OCI-LY3 (cell line): ENCODE measurements at regions not wholly inside any gene's neighbourhood (a gene's known extent, or its start where the extent isn't known, plus 50 kb on each side); places are given as distances from the start of the nearest gene placed in this dataset.
A peak's percentile ranks its signal among the peaks of the same experiment; 100 is the strongest.

Experiments used
- H2AFZ ChIP-seq: fragments of 200-600, 300-600 bp; shearing (Covaris generic); 2 replicates; pipeline ENCODE4 v1.6.0; 2014; ENCODE audit warnings: antibody characterized with exemption, low read depth, low read length
- H3K27ac ChIP-seq: fragments of 200-600, 300-600 bp; sonication (generic); 2 replicates; pipeline ENCODE4 v1.5.1; 2014; ENCODE audit warnings: mild to moderate bottlenecking, low read length, moderate library complexity, mixed read lengths
- H3K27me3 ChIP-seq: fragments of 200-600, 300-600 bp; sonication (generic); 2 replicates; pipeline ENCODE4 v1.6.1; 2014; ENCODE audit warnings: low read depth, low read length, mixed read lengths
- H3K36me3 ChIP-seq: fragments of 200-600, 300-600 bp; sonication (generic); replicated peaks from 2 replicates; pipeline ENCODE3; 2014; ENCODE audit warnings: low read depth, low read length, mixed read lengths
- H3K4me1 ChIP-seq: fragments of 300-600, 200-600 bp; sonication (generic); 2 replicates; pipeline ENCODE4 v1.6.1; 2014; ENCODE audit warnings: low read length, mixed read lengths
- H3K4me2 ChIP-seq: fragments of 200-600, 300-600 bp; sonication (generic); 2 replicates; pipeline ENCODE4 v1.6.1; 2014; ENCODE audit warnings: low read length, mixed read lengths
- H3K4me3 ChIP-seq: fragments of 300-600, 200-600 bp; sonication (generic); 2 replicates; pipeline ENCODE4 v1.5.1; 2014; ENCODE audit warnings: antibody characterized with exemption, mild to moderate bottlenecking, low read length, moderate library complexity
- H3K79me2 ChIP-seq: fragments of 300-600, 200-600 bp; shearing (Covaris generic); 2 replicates; pipeline ENCODE4 v1.6.1; 2014; ENCODE audit warnings: mild to moderate bottlenecking, low read length, mixed read lengths
- H3K9ac ChIP-seq: fragments of 300-600, 200-600 bp; shearing (Covaris generic); 2 replicates; pipeline ENCODE4 v1.6.0; 2014; ENCODE audit warnings: mild to moderate bottlenecking, low read length, moderate library complexity
- H3K9me3 ChIP-seq: fragments of 200-600, 300-600 bp; shearing (Covaris generic); 2 replicates; pipeline ENCODE4 v1.6.1; 2014; ENCODE audit warnings: low read length, mixed read lengths; ENCODE audit not compliant: insufficient read depth
- H4K20me1 ChIP-seq: fragments of 200-600, 300-600 bp; sonication (generic); 2 replicates; pipeline ENCODE4 v1.6.1; 2016; ENCODE audit warnings: low read length, mixed read lengths; ENCODE audit not compliant: insufficient read depth
- EZH2phosphoT487 ChIP-seq: fragments of 200-600 bp; shearing (Covaris generic); IDR thresholded peaks from 2 replicates; pipeline ENCODE4 v1.6.1; 2018; ENCODE audit warnings: antibody characterized with exemption, mixed run types, low read depth
- TF ChIP-seq, protein P1 (sequence below): fragments of 200-600, 300-600 bp; sonication (generic); IDR thresholded peaks from 2 replicates; pipeline ENCODE4 v1.5.1; 2014; ENCODE audit warnings: antibody characterized with exemption, low read length, low read depth

DNA sequence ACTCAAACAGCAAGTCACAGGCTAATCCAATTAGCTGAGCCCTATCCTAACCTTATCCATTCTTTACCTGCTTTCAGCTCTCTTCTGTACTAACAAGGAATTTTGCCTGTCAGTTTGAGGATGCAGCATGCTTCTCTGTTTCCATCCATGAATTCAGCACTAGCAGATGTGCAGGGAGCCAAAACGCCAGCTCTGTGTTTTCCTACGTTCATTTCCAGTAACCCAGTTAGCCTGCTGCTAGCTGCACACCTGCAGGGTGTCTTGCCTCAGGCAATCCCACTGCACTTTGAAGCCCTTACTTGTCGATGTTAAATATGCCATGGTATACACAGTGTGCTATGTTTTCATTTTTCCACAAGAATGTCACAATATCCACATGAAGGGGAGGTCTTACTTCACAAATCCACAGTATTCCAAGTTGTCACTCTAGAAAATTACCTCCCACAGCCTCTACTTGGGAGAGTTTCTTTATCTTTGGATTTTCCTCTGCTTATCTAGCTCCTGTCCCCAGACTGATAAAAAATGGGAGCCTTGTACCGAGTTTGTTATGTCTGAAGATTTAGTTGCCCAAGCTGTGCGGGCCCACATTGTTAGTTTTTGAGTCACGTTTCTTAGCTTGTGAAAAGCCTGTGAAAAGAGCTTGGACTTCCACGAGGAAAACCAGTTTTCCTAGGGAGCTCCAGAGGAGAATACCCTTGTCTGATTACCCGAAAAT is 127.6 kb upstream of the HHIP start:
- Histone ChIP-seq H2AFZ (no peak overlapping the region), H3K79me2 (no peaks in the 10 kb centered on the region), H4K20me1 (no peaks in the 10 kb centered on the region), H3K36me3 (no peaks in the 10 kb centered on the region), H3K4me1 (no peaks in the 10 kb centered on the region), H3K9ac (no peak overlapping the region), H3K9me3 (no peaks in the 10 kb centered on the region), H3K27ac (no peak overlapping the region), H3K27me3 (peaks cover 44% of the 10 kb centered on the region), H3K4me2 (no peak overlapping the region), H3K4me3 (no peak overlapping the region)
- no peak for TF ChIP-seq EZH2phosphoT487
- TF ChIP-seq, protein P1, sequence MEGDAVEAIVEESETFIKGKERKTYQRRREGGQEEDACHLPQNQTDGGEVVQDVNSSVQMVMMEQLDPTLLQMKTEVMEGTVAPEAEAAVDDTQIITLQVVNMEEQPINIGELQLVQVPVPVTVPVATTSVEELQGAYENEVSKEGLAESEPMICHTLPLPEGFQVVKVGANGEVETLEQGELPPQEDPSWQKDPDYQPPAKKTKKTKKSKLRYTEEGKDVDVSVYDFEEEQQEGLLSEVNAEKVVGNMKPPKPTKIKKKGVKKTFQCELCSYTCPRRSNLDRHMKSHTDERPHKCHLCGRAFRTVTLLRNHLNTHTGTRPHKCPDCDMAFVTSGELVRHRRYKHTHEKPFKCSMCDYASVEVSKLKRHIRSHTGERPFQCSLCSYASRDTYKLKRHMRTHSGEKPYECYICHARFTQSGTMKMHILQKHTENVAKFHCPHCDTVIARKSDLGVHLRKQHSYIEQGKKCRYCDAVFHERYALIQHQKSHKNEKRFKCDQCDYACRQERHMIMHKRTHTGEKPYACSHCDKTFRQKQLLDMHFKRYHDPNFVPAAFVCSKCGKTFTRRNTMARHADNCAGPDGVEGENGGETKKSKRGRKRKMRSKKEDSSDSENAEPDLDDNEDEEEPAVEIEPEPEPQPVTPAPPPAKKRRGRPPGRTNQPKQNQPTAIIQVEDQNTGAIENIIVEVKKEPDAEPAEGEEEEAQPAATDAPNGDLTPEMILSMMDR: no peak

DNA sequence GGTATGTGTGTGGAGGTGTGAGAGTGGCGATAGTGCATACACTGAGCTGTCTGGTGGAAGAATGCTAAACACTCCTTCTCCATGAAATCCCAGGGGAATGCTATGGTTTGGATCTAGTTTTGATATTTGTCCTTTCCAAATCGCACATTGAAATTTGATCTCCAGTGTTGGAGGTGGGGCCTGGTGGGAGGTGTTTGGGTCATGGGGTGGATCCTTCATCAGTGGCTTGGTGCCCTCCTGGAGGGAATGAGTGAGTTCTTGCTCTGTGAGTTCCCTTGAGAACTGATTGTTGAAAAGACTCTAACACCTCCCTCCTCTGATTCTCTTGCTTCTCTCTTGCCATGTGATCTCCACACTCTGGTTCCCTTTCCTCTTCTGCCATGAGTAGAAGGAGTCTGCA is 114.1 kb upstream of the HHIP start:
- no peaks in the 10 kb centered on the region for H3K36me3 ChIP-seq
- no peak overlapping the region for H3K9ac ChIP-seq
- TF ChIP-seq EZH2phosphoT487: no peak
- TF ChIP-seq, protein P1: no peak
- no peaks in the 10 kb centered on the region for H3K9me3 ChIP-seq
- no peaks in the 10 kb centered on the region for H3K4me1 ChIP-seq
- H3K27ac ChIP-seq: no peak overlapping the region
- H4K20me1 ChIP-seq: no peaks in the 10 kb centered on the region
- H3K27me3 ChIP-seq: peaks cover 3% of the 10 kb centered on the region; the same call in 1 of the 2 replicates
- no peak overlapping the region for H3K4me2 ChIP-seq
- no peak overlapping the region for H2AFZ ChIP-seq
- no peaks in the 10 kb centered on the region for H3K79me2 ChIP-seq
- H3K4me3 ChIP-seq: no peak overlapping the region

DNA sequence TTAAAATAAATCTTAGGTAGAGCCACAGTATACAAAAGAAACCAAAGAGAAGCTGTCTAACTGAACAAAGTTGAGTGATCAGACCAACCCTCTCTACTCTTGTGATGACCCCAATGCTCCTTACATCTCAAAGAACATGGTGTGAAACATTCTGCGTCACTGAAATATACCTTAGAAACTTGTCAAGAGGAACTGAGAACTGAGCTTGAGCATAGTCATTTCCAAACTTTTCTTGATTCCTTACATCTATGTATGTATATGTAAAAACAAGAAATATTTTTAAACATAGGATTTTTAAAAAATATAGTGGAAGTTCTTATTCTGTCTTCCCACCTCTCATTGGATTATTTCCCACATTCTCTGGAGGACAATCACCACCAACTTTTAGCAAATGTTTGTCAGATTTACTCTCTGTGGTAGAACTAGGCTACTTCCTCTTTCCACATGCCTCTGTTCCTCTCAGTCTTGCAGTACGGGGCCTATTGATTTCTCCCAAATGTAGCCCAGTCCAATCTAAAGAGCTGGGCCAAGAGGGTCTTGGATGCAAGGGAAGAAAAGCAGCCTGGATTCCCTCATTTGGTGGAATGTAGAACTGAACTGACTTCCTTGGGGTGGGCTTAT is 98.2 kb upstream of the HHIP start:
- Histone ChIP-seq H4K20me1 (no peaks in the 10 kb centered on the region), H3K9ac (no peak overlapping the region), H3K4me1 (peaks cover 22% of the 10 kb centered on the region), H3K27me3 (no peaks in the 10 kb centered on the region), H3K9me3 (no peaks in the 10 kb centered on the region), H3K4me3 (peak overlapping the region; percentile 42), H3K79me2 (no peaks in the 10 kb centered on the region), H3K36me3 (no peaks in the 10 kb centered on the region), H3K4me2 (peak overlapping the region; percentile 68), H3K27ac (peak overlapping the region; percentile 28), H2AFZ (no peak overlapping the region)
- TF ChIP-seq, protein P1: no peak
- TF ChIP-seq EZH2phosphoT487: no peak

DNA sequence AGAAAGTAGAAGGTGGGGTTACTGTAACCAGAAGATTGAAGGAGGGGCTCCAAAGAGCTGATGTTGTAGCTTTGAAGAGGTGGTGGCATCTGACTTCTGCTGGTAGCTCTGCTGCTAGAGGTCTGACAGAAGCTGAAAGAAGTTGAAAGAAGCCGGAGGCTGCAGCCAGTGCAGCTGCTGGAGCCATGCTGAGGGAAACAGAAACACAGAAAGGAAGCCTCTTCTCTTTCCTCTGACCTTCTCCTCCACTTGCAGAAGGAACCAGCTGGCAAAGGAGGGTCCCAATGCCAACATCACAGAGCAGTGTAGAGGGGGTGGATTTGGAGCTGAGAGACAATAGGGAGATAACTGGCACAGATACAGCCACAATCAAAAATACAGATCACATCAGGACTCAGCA is 89.3 kb upstream of the HHIP start:
- TF ChIP-seq EZH2phosphoT487: no peak
- TF ChIP-seq, protein P1: no peak
- no peaks in the 10 kb centered on the region for H3K79me2 ChIP-seq
- no peaks in the 10 kb centered on the region for H4K20me1 ChIP-seq
- no peak overlapping the region for H3K27ac ChIP-seq
- 0 out of 2 replicates have a peak, but pooled peaks cover 3% of the 10 kb centered on the region for H3K4me1 ChIP-seq
- no peak overlapping the region for H3K9ac ChIP-seq
- H2AFZ ChIP-seq: no peak overlapping the region
- no peaks in the 10 kb centered on the region for H3K9me3 ChIP-seq
- no peaks in the 10 kb centered on the region for H3K36me3 ChIP-seq
- H3K4me3 ChIP-seq: no peak overlapping the region
- H3K4me2 ChIP-seq: 0 out of 2 replicates have a peak overlapping the region, but pooled peaks have one; percentile 4
- peaks cover 14% of the 10 kb centered on the region for H3K27me3 ChIP-seq
